ENCODE measurements at regions not wholly inside any gene's neighbourhood (a gene's known extent, or its start where the extent isn't known, plus 50 kb on each side); places are given as distances from the start of the nearest gene placed in this dataset.

GRCh38 chr5:156120777-156121176 is 206.2 kb upstream of the SGCD start:
- Histone ChIP-seq H4K20me1 (ENCODE audit: insufficient read depth, low read length) (peaks cover 3% of the 10 kb centered on the region; the same call in 1 of the 2 replicates), H3K27me3 (ENCODE audit: control insufficient read depth, insufficient read depth, low read length) (no peaks in the 10 kb centered on the region), H4K5ac (ENCODE audit: low read depth, low read length) (peak overlapping the region; percentile 61; the same call in 1 of the 2 replicates), H3K9ac (ENCODE audit: low read depth, low read length) (no peak overlapping the region), H3K27ac (ENCODE audit: insufficient read depth, low read length) (peak overlapping the region; percentile 72), H3K79me1 (ENCODE audit: low read depth in 1 of 2, low read length in 2 of 2) (no peaks in the 10 kb centered on the region), H3K4ac (ENCODE audit: low read depth, low read length) (peak overlapping the region; percentile 77), H3K14ac (replicated peaks; ENCODE audit: low read depth, low read length) (no peak overlapping the region), H2BK120ac (ENCODE audit: low read depth, low read length) (peak overlapping the region; percentile 91), H3K4me3 (ENCODE audit: insufficient read depth, low read depth, low read length) (no peak overlapping the region), H3K9me3 (ENCODE audit: control insufficient read depth, insufficient read depth, low read length) (no peaks in the 10 kb centered on the region), H3K9me1 (ENCODE audit: insufficient read depth, low read length) (peaks cover 7% of the 10 kb centered on the region; the same call in 1 of the 2 replicates), H2BK20ac (ENCODE audit: low read depth, low read length) (peak overlapping the region; percentile 85), H3K4me2 (ENCODE audit: low read depth, low read length) (peak overlapping the region; percentile 69; the same call in 1 of the 2 replicates), H3K18ac (ENCODE audit: low read depth, low read length) (peak overlapping the region; percentile 41; the same call in 1 of the 2 replicates), H2BK15ac (ENCODE audit: low read depth, low read length) (no peak overlapping the region; the same call in 2 of the 3 replicates), H3K36me3 (ENCODE audit: control insufficient read depth, insufficient read depth, low read length) (no peaks in the 10 kb centered on the region), H3K4me1 (ENCODE audit: control insufficient read depth, insufficient read depth, low read length) (peaks cover 6% of the 10 kb centered on the region), H2AFZ (replicated peaks; ENCODE audit: low read length, poor library complexity) (no peak overlapping the region), H3K23ac (ENCODE audit: low read depth, low read length) (peak overlapping the region; percentile 58), H4K8ac (ENCODE audit: low read depth in 2 of 2, low read length in 2 of 2) (peak overlapping the region in 1 of 2 experiments; percentile 53; a peak in 2 of 4 replicates), H2BK5ac (ENCODE audit: low read depth, low read length, poor library complexity, severe bottlenecking) (peak overlapping the region; percentile 85), H3K56ac (ENCODE audit: extremely low read depth, insufficient read depth, low read length) (peak overlapping the region; percentile 77; the same call in 1 of the 2 replicates), H2AK9ac (replicated peaks; ENCODE audit: low read depth, low read length, poor library complexity) (no peak overlapping the region), H4K91ac (ENCODE audit: insufficient read depth, low read depth, low read length) (peak overlapping the region; percentile 53), H2AK5ac (ENCODE audit: low read depth, low read length) (peak overlapping the region; percentile 2; the same call in 1 of the 2 replicates)
- no TSS peak for BruUV-seq (replicated peaks)
- ChIA-PET POLR2A (ENCODE audit: unreplicated experiment) (no interaction called here), CTCF (no interaction called here)
- in situ Hi-C loops (cut with MboI; ENCODE audit: low sequenced_read_pairs) (no loop called here), dilution Hi-C loops (cut with HindIII; ENCODE audit: low sequenced_read_pairs, unreplicated experiment) (no loop called here), intact Hi-C loops (cut with micrococcal nuclease) (loop anchor here (1.0 to 5.0 kb wide), 5 partner anchors 163 to 697 kb away; partner anchors contain the start of gene SGCD)
- peak; percentile 50 for ATAC-seq (ENCODE audit: low read depth)
- no CpG with 5 or more reads among the region's 4 CpGs for WGBS, 2 experiments (ENCODE audit: extremely low coverage in 2 of 2, insufficient read length in 1 of 2)
- TF ChIP-seq CEBPB (IDR thresholded peaks at IDR 0.05; ENCODE audit: low read depth, low read length), result no peak
- no peak for TF ChIP-seq POLR2A (IDR thresholded peaks at IDR 0.05; ENCODE audit: low read depth, low read length)
- no peak for TF ChIP-seq RAD21 (IDR thresholded peaks at IDR 0.05; ENCODE audit: low read length)
- TF ChIP-seq MXI1 (IDR thresholded peaks at IDR 0.05; ENCODE audit: borderline replicate concordance, low read depth, low read length), result no peak
- no peak for TF ChIP-seq RCOR1 (IDR thresholded peaks at IDR 0.05; ENCODE audit: insufficient replicate concordance, low read length)
- no peak for TF ChIP-seq USF2 (IDR thresholded peaks at IDR 0.05; ENCODE audit: low read depth, low read length)
- TF ChIP-seq BHLHE40 (IDR thresholded peaks at IDR 0.05; ENCODE audit: low read depth, low read length), result no peak
- no peak for TF ChIP-seq MAFK (IDR thresholded peaks at IDR 0.05; ENCODE audit: low read depth, low read length)
- no peak for TF ChIP-seq MAZ (IDR thresholded peaks at IDR 0.05; ENCODE audit: borderline replicate concordance, low read depth, low read length)
- TF ChIP-seq CHD1 (IDR thresholded peaks at IDR 0.05; ENCODE audit: low read depth, low read length), result no peak
- TF ChIP-seq SMC3 (IDR thresholded peaks at IDR 0.05; ENCODE audit: low read depth, low read length), result no peak
- no peak for TF ChIP-seq RFX5 (IDR thresholded peaks at IDR 0.05; ENCODE audit: low read depth, low read length)
- no peak for DNase-seq
